Liver (tissue), 3 donors: ENCODE measurements at regions not wholly inside any gene's neighbourhood (a gene's known extent, or its start where the extent isn't known, plus 50 kb on each side); places are given as distances from the start of the nearest gene placed in this dataset.

Experiments used
- ATF3 ChIP-seq: IDR thresholded peaks from 2 replicates; pipeline ENCODE4 v1.6.1; 2016; ENCODE audit warnings: antibody characterized with exemption
- FOXA1 ChIP-seq: IDR thresholded peaks from 2 replicates; pipeline ENCODE4 v1.6.1; 2016; ENCODE audit warnings: antibody characterized with exemption
- GABPA ChIP-seq, 2 donors: IDR thresholded peaks in 1 of 2; conservative IDR thresholded peaks in 1 of 2; 2 replicates each; pipeline ENCODE4 v1.6.1; 2016; ENCODE audit warnings: antibody characterized with exemption in 2 of 2, mild to moderate bottlenecking in 1 of 2, moderate library complexity in 1 of 2
- JUND ChIP-seq, 2 donors: IDR thresholded peaks; 2 replicates each; pipeline ENCODE4 v1.6.1; 2016; ENCODE audit warnings: antibody characterized with exemption in 2 of 2
- NR2F2 ChIP-seq: IDR thresholded peaks from 2 replicates; pipeline ENCODE4 v1.6.1; 2016; ENCODE audit warnings: antibody characterized with exemption
- RAD21 ChIP-seq, 2 donors: IDR thresholded peaks; 2 replicates each; pipeline ENCODE4 v1.6.1; 2016; ENCODE audit warnings: antibody characterized with exemption in 2 of 2, mild to moderate bottlenecking in 2 of 2
- RXRA ChIP-seq, 2 donors: IDR thresholded peaks; 2 replicates each; pipeline ENCODE4 v1.6.1; 2017 to 2018; ENCODE audit warnings: antibody characterized with exemption in 2 of 2, mild to moderate bottlenecking in 1 of 2
- TAF1 ChIP-seq: conservative IDR thresholded peaks from 2 replicates; pipeline ENCODE4 v1.6.1; 2016; ENCODE audit warnings: antibody characterized with exemption, mild to moderate bottlenecking
- YY1 ChIP-seq: IDR thresholded peaks from 2 replicates; pipeline ENCODE4 v1.6.1; 2016; ENCODE audit warnings: antibody characterized with exemption, mild to moderate bottlenecking
- TF ChIP-seq, protein P1 (sequence below): fragments of 150-350 bp; IDR thresholded peaks from 2 replicates; pipeline ENCODE4 v1.5.1; 2017; ENCODE audit warnings: improper control_type of control experiment, low read depth, low read length; ENCODE audit not compliant: missing input control
- TF ChIP-seq, protein P2 (sequence below): IDR thresholded peaks from 2 replicates; pipeline ENCODE4 v1.6.1; 2016; ENCODE audit warnings: antibody characterized with exemption, mild to moderate bottlenecking
- TF ChIP-seq, protein P3 (sequence below): IDR thresholded peaks from 2 replicates; pipeline ENCODE4 v1.6.1; 2016; ENCODE audit warnings: antibody characterized with exemption
- donor health status: healthy.
- donor health status: healthy.

DNA sequence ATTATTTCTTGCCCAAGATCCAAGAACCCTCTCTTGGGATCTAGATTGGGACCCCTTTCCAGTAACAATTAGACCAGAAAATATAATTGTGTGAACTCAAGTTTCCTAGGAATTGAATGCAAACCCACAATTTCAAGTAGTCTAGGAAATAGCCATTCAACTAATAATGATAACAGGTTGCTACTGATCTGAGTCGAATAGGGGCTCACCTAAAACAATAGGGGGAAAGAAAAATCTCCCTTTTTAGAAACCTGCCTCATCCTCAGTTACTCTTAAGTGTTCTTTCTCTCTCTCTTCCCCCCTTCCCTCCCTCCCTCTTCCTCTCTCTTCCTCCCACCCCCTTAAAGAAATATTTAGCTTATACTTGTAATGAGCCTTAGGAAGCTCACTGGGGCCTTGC, 555.3 kb downstream of the IGSF11 start:
- TF ChIP-seq, protein P1, sequence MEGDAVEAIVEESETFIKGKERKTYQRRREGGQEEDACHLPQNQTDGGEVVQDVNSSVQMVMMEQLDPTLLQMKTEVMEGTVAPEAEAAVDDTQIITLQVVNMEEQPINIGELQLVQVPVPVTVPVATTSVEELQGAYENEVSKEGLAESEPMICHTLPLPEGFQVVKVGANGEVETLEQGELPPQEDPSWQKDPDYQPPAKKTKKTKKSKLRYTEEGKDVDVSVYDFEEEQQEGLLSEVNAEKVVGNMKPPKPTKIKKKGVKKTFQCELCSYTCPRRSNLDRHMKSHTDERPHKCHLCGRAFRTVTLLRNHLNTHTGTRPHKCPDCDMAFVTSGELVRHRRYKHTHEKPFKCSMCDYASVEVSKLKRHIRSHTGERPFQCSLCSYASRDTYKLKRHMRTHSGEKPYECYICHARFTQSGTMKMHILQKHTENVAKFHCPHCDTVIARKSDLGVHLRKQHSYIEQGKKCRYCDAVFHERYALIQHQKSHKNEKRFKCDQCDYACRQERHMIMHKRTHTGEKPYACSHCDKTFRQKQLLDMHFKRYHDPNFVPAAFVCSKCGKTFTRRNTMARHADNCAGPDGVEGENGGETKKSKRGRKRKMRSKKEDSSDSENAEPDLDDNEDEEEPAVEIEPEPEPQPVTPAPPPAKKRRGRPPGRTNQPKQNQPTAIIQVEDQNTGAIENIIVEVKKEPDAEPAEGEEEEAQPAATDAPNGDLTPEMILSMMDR, result no peak
- no peak for TF ChIP-seq TAF1
- TF ChIP-seq NR2F2, result no peak
- TF ChIP-seq, protein P2, sequence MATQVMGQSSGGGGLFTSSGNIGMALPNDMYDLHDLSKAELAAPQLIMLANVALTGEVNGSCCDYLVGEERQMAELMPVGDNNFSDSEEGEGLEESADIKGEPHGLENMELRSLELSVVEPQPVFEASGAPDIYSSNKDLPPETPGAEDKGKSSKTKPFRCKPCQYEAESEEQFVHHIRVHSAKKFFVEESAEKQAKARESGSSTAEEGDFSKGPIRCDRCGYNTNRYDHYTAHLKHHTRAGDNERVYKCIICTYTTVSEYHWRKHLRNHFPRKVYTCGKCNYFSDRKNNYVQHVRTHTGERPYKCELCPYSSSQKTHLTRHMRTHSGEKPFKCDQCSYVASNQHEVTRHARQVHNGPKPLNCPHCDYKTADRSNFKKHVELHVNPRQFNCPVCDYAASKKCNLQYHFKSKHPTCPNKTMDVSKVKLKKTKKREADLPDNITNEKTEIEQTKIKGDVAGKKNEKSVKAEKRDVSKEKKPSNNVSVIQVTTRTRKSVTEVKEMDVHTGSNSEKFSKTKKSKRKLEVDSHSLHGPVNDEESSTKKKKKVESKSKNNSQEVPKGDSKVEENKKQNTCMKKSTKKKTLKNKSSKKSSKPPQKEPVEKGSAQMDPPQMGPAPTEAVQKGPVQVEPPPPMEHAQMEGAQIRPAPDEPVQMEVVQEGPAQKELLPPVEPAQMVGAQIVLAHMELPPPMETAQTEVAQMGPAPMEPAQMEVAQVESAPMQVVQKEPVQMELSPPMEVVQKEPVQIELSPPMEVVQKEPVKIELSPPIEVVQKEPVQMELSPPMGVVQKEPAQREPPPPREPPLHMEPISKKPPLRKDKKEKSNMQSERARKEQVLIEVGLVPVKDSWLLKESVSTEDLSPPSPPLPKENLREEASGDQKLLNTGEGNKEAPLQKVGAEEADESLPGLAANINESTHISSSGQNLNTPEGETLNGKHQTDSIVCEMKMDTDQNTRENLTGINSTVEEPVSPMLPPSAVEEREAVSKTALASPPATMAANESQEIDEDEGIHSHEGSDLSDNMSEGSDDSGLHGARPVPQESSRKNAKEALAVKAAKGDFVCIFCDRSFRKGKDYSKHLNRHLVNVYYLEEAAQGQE, result no peak
- TF ChIP-seq GABPA (IDR thresholded peaks at IDR 0.05 in 1 of 2, conservative IDR thresholded peaks at IDR 0.05 in 1 of 2), result no peak
- TF ChIP-seq, protein P3, sequence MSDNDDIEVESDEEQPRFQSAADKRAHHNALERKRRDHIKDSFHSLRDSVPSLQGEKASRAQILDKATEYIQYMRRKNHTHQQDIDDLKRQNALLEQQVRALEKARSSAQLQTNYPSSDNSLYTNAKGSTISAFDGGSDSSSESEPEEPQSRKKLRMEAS, result no peak
- TF ChIP-seq YY1, result no peak
- TF ChIP-seq RAD21 (IDR thresholded peaks at IDR 0.05), result no peak
- no peak for TF ChIP-seq JUND (IDR thresholded peaks at IDR 0.05)
- TF ChIP-seq RXRA (IDR thresholded peaks at IDR 0.05), result no peak
- no peak for TF ChIP-seq FOXA1
- no peak for TF ChIP-seq ATF3
